Stomach (tissue), 4 donors: ENCODE measurements at regions not wholly inside any gene's neighbourhood (a gene's known extent, or its start where the extent isn't known, plus 50 kb on each side); places are given as distances from the start of the nearest gene placed in this dataset.

Experiments
- EP300 ChIP-seq: sonication (generic); formaldehyde crosslinking; IDR thresholded peaks from one replicate; pipeline ENCODE4 v1.6.1; 2017; ENCODE audit warnings: antibody characterized with exemption
- POLR2A ChIP-seq, 4 donors: fragments of 450-650 bp; IDR thresholded peaks; one replicate each; pipeline ENCODE4 v1.6.1; 2016; ENCODE audit warnings: antibody characterized with exemption in 4 of 4, control low read depth in 2 of 4, mild to moderate bottlenecking in 1 of 4, moderate library complexity in 1 of 4
- POLR2AphosphoS5 ChIP-seq, 3 donors: sonication (generic); formaldehyde crosslinking; IDR thresholded peaks; one replicate each; pipeline ENCODE4 v1.6.1; 2016; ENCODE audit warnings: antibody characterized with exemption in 3 of 3
- TF ChIP-seq, protein P1 (sequence below), 7 experiments: fragments of 450-650 bp in 4 of 7; fragments of 200-600 bp in 3 of 7; sonication (generic) in 3 of 7; IDR thresholded peaks; one replicate each; pipeline ENCODE4 v1.5.1; 2016 to 2019; ENCODE audit warnings: antibody characterized with exemption in 7 of 7, control low read depth in 2 of 7, mild to moderate bottlenecking in 1 of 7

DNA sequence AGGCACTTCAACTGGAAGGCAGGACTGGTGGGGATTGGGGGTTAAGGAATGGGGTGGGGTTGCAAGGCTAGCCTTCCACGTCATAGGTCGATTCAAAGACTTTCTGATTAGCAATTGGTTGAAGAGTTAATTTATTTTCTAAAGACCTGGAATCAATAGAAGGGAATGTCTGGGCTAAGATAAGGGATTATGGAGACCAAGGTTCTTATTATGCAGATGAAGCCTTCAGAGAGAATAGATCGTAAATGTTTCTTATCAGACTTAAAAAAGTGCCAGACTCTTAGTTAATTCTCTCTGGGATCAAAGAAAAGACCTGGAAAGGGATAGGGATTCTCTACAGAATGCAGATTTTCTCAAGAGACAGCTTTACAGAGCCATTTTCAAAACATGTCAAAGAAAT is 368.0 kb upstream of the DLGAP1 start:
- TF ChIP-seq POLR2AphosphoS5 (IDR thresholded peaks at IDR 0.05) = no peak
- TF ChIP-seq POLR2A (IDR thresholded peaks at IDR 0.05) = no peak
- TF ChIP-seq, protein P1, sequence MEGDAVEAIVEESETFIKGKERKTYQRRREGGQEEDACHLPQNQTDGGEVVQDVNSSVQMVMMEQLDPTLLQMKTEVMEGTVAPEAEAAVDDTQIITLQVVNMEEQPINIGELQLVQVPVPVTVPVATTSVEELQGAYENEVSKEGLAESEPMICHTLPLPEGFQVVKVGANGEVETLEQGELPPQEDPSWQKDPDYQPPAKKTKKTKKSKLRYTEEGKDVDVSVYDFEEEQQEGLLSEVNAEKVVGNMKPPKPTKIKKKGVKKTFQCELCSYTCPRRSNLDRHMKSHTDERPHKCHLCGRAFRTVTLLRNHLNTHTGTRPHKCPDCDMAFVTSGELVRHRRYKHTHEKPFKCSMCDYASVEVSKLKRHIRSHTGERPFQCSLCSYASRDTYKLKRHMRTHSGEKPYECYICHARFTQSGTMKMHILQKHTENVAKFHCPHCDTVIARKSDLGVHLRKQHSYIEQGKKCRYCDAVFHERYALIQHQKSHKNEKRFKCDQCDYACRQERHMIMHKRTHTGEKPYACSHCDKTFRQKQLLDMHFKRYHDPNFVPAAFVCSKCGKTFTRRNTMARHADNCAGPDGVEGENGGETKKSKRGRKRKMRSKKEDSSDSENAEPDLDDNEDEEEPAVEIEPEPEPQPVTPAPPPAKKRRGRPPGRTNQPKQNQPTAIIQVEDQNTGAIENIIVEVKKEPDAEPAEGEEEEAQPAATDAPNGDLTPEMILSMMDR (IDR thresholded peaks at IDR 0.05) = no peak
- no peak for TF ChIP-seq EP300
